ACHN (cell line): ENCODE measurements at regions not wholly inside any gene's neighbourhood (a gene's known extent, or its start where the extent isn't known, plus 50 kb on each side); places are given as distances from the start of the nearest gene placed in this dataset.

ENCODE experiments used
- DNase-seq: peaks from one replicate; pipeline ENCODE4 v3.0.0-alpha.2; 2015
- in situ Hi-C: cut with HindIII; loops from 2 replicates; pipeline ENCODE4 v1.10.0; 2017; ENCODE audit warnings: low sequenced_read_pairs, low pct_ligation_motif_present, low pct_unique_long_range_greater_than_20kb

DNA sequence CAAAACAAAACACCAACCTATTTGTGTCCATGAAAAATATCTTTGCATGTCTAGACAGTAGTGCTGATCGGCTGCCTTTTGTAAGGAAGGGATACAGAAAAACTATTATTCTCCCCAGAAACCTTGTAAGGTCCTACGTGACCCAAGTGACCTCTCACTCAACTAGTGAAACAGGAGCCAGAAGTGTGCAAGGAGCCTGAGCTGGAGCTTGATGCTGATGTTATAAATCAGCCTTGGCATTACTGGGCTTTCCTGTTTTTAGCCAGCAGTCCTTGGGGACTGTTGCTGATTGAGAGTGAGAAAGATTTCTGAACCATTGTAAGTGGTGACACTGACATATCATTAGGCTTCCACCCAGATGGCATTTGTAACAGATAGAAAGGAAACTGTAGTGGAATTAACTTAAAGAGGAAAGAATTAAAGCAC, 100.8 kb upstream of the LIMCH1 start:
- DNase-seq, result no peak
- in situ Hi-C loops, result no loop called here

DNA sequence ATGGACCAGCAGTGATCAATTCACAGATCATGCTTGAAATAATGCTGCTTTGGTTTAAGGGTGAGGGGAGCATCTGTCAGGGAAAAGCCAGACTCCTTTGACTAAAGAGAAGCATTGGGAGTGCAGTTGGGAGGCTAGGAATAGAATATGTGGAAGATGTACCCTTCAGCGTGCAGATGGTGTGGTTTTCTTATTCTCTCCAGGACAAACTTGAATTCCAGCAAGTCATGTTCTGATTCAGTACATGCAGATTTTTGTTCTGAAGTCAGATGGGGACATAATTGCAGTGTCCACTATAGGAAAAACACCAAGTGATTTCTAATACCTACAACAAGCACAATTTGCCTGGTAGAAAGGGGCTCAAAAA, 99.0 kb upstream of the LIMCH1 start:
- no peak for DNase-seq
- in situ Hi-C loops, result no loop called here

DNA sequence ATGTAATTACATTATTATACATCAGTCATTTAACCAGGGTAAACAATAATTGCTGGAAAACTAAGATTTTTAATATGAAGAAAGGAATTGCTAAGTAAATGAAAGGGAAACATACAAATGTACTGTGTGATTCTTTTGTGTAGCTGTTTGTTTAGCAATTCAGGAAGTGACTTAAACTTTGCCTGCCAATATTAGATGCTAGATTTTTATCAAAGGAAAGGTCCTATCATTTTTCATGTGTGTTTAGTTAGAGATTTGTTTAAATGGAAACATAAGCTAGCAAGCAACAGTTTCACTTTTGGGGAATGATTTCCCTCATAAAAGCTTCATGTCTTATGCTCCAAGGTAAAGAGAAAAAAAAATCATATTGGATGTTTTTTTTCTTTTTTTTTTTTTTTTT, 95.1 kb upstream of the LIMCH1 start:
- no peak for DNase-seq
- in situ Hi-C loops, result no loop called here

DNA sequence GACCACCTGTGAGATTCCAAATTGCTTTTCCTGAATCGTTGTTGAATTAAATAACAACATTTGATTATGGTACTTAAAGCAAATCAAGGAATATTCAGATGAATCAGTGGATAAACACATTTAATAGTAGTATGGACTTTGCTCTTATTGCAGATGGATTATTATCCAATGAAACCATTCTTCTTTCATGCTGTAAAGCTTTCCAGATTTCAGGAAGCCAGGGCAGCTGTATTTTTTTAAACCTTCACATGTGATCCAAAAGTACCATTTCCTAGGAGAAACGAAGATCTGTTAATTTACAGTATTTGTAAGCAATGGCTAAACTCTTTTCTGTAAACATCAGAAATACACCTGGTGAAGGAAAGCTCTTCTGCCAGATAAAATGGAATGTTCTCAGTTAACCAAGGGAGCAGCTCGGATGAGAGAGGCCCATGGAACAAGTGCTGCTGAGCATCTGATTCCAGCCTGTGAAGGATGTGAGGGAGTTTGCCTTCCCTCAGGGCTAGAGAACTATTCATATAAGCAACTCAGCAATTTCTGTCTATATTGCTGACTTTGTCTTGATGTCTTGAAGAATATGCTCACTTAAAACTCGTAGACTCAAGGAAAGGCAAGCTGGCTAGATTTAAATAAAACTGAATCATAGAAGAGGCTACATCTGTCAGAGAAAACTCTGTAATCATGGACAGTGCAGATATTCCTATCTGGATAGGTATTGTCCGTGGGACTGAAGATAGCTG, 94.4 kb upstream of the LIMCH1 start:
- in situ Hi-C loops, result no loop called here
- DNase-seq, result no peak

DNA sequence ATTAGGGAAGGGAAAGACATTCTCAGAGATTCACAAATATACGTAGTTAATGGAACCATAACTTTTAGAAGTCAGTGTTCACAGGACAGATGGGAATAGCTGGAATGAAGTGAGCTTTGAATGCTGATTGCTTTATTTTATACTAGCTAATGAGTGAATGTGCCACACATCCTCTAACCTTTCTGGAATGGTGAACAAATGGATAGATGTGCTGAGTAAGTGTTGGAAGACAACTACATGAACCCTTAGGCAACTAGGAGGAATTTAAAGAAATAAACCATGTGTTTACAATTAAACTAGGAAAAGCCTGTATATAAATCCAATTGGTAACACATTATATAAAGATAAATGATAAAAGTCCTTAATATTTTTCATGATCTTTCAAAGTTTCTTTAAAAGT, 91.6 kb upstream of the LIMCH1 start:
- in situ Hi-C loops, result no loop called here
- DNase-seq, result no peak

DNA sequence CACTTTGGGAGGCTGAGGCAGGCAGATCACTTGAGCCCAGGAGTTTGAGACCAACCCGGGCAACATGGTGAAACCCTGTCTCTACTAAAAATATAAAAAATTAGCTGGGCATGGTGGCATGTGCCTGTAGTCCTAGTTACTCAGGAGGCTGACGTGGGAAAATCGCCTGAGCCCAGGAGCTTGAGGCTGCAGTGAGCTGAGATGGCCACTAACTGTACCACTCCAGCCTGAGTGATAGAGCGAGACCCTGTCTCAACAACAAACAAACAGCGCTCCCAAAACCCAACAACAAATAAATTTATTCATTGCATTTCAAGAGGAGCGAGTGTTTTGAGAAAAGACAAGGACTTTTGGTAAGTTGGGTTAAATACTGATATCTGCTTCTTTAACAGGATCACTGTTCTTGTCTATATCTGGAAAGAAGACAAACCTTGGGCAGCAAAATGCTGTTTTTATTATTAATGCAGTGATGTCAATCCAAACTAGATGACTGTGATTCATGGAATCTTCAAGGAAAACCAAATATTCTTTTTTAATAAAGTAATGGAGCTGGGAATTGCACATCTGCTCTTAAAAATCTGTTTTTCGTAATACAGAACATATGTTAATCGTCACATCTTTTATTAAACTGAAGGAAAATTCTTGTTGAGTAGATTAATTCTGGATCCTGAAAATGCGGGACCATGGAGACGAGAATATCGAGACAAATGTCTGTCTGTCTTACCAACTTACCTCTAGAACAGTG, 90.8 kb upstream of the LIMCH1 start:
- in situ Hi-C loops, result no loop called here
- DNase-seq, result no peak

DNA sequence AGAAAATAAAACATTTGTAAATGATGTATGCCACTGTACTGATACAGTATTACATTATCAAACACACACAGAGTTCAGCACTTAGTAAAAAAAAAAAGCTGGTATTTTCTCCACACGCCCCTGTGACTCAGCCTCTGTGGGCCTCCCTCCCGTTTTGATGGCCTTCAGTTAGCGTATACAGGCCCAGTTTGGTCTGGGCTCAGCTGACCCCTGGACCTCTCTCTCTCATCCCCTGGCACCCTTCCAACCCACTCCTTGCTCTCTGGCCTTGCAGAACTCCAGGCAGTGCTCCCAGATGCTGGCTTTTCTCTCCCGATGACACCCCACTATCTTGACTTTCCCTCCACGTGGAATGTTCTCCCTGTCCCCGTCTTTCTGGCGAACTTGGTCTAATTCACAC, 89.0 kb upstream of the LIMCH1 start:
- in situ Hi-C loops, result no loop called here
- DNase-seq, result no peak

DNA sequence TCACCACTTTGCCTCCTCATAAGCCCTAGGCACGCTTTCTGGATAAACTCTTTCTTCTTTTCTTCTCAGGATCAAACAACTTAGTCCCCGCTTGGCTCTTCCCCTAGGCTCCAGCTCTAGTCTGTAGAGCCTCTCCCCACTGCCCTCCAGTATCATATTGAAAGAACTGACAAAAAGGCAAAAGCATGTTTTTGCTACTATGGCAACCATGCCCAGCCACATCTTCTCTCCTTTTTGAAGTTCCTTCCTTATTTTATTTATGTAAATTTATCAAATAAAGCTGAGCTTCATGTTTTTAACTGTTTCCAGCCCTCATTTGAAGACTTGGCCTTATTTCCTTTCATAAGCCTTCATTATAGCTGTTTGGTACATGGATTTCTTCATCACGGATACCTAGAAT, 86.0 kb upstream of the LIMCH1 start:
- no peak for DNase-seq
- in situ Hi-C loops, result no loop called here

DNA sequence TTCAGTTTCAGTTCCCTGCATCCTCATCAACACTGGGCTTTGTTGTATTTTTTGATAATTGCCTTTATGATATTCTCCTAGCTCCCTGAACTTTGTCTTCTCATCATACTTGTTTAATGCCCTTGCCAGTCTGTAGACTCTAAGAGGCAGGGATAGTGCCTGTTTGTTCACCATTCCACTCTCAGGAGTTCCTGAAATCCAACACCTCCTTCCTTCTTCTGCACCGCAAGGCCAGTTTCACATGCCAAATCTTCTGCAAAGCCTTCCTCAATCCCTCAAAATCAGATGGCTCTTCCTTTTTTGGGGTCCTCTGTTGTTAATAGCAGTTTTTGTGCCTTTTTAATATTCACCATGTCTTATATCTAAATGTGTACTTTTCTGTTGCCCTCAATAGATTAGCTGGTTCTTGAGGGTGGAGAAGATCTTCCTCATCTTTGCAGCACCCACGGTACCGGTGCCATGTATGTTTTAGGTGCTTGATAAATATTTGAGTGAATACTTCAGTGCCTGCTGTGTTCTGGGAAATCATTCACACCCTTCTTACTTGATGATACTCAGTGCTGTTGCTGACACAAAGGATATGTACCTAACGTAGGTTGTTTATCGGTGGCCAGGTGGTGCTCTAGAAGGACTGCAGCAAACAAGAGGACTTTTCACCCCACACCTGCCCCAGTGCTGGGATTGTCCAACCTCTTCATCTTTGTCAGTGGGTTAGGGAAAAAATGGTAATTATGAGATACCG, 85.3 kb upstream of the LIMCH1 start:
- no peak for DNase-seq
- in situ Hi-C loops, result no loop called here

DNA sequence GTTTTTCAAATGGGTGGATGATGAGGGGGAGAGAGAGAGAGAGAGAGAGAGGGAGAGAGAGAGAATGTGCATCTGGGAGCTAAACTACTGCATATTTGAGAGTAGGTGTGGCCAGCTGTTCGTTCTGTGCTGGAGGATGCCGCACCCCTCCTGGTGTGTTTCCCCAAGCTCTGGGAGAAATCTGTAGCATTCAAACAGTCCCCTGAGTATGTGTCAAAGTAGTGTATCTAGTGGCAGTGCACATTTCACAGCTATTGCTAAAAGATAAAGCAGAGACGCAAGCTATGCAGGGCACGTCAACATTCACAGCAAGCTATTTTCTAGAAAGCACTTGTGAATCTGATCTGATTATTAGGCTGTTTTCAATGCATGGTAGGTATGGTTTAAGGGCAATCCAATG, 83.5 kb upstream of the LIMCH1 start:
- in situ Hi-C loops, result no loop called here
- DNase-seq, result no peak

DNA sequence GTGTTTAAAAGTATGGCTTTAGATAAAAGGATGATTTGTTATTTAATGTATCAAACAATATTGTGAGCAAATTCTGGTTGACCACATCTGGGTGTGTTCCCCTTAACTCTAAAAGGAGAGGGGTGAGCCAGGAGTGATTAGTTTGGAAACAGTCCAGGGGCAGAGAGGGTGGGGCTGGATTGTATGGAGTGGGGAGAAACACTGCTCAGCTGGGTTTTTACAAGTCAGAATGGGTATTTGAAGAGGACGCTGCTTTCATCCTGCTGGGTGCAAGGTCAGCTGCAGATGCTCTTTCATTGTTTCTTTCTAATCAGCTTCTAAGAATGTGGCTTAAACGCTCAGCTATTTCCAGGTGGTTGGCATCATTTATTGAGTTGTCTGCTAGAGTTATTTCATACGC, 82.8 kb upstream of the LIMCH1 start:
- in situ Hi-C loops, result no loop called here
- no peak for DNase-seq

DNA sequence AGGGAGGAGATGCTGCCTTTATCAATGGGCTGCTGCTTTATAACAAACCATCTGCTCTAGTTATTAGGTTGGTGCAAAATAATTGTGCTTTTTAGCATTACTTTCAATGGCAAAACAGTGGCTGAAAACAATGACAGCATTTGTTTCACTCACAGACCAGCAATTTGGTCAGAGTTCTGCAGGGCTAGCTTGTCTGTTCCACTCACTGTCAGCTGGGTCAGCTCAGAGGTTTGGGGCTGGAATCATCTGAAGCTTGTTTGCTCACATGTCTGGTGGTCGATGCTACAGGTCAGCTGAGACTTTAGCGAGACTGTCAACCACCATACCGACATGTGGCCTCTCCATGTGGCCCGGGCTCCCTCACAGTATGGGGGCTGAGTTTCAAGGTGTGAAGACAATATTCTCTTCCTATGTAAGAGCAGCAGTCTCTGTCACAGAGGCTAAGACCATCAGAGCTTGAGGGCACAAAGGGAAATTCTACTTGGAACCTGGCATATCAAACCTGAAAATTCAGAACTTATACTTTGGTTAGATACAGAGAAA, 81.3 kb upstream of the LIMCH1 start:
- in situ Hi-C loops, result no loop called here
- no peak for DNase-seq

DNA sequence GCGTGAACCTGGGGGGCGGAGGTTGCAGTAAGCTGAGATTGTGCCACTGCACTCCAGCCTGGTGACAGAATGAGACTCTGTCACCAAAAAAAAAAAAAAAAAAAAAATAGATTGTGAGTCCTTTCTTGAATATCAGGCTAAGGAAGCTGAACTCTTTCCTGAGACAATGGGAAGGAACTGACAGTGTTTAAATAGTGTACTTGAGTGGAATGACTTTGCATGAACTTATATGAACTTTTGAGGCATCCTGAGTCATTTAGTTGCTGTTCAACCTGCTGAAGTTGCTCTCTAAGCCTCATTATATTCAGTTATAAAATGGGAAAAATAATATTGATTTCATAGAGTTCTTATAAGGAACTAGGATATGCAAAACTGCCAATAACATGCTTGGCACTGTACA, 79.3 kb upstream of the LIMCH1 start:
- DNase-seq, result no peak
- in situ Hi-C loops, result no loop called here

DNA sequence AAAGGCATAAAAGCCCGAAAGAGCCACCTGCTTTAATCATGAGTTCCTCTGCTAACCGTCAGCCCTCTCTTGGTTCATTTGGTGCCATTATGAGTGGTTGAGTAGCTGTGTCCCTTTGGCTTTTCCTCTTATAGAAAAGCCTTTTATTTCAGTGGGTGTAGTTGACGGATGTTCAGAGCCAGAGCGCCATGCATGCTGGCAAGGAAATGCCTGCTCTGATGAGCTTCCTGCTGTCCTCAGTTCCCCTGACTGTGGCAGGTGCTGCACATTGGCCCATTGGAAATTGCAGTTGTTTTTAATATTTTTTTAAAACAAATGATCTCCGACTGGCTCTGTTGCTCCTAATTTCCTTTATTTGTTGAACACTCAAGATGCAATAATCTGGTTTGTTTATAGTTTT, 77.3 kb upstream of the LIMCH1 start:
- DNase-seq, result no peak
- in situ Hi-C loops, result no loop called here

DNA sequence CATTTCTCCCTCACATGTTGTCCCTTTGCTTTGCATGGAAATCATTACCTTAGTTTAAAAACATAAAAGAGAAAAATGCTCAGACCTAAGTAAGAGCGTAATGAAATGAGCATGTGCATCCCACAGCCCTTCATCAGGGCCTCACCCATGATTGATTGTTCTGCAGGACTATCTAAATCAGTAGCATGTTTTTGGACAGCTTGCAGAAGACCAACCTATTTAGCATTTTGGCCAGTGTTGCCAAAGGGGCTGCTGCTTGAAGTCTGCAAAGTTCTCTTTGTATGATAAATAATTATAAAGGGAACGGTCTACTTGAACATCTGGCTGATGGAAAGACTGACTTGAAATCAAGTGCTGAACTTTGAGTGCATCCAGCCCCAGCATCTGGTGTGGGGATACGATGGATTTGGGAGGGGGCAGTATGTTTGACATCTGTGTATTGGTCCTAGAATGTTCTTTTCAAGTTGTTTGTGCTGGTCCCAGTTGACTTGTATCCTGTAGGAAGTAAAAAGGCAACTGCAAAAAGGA, 76.1 kb upstream of the LIMCH1 start:
- in situ Hi-C loops, result no loop called here
- DNase-seq, result no peak

DNA sequence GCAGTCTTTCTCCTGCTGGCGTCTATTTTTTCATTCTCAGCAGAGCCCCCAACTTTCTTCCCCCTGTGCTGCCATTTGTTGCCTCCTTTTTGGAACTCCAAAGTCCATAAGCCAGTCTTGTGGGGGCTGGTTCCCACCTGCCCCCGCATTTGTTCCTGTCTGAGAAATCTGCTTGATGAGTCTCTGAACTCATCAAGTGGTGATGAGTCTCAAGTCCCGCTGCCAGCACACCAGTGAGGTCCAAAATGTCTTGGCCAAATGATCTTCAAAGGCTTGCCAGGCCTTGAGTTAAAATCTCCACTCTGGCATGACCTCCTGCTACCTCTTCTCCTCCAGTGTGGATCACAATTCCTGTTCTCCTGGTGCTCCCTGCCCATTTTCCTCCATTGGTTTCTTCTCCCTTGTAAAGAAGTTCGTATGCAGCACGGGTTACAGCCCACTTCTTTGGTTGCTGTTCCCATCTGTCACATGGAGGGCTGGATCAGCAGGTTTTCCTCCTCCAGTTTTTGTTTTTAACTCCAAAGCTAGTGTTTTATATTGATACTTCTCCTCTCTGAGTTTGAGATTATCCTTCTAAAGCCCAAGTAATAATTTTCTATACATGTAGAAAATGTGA, 72.7 kb upstream of the LIMCH1 start:
- no peak for DNase-seq
- in situ Hi-C loops, result no loop called here

DNA sequence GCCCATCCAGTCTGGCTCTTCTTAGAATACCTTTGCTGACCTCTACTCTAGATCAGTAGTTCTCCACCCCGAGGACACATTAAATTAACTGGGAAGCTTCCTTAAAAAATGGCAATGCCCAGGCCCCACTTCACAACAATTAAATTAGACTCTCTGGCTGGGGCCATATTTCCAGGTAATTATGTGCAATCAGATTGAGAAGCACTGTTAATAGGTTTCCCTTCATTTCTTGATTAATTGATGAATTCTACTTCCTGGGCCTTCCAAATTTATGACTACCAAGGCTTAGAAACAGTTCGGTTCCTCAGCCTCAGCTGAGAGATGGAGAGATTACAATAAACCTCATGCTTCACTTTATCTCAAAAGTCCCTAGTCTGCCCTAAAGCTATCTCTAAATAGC, 71.7 kb upstream of the LIMCH1 start:
- DNase-seq, result no peak
- in situ Hi-C loops, result no loop called here

DNA sequence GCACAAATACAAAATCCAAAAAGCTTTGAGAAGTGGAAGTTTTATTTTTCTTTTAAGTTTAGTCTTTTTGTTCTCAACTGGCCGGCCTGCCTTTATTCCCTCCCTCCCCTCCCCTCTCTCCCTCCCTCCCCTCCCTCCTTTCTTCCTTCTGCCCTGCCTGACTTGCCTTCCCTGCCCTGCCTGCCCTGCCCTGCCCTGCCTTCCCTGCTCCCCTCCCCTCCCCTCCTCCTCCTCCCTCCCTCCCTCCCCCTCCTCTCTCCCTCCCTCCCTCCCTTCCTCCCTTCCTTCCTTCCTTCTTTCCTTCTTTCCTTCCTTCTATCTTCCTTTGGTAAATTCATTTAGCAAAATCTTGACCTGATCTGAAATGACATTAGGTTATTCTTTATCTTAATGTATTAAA, 69.8 kb upstream of the LIMCH1 start:
- DNase-seq, result no peak

More for the DNA sequence above, 69.8 kb upstream of the LIMCH1 start:
- in situ Hi-C loops, result no loop called here
